HG03457 (cell line): ENCODE measurements at regions not wholly inside any gene's neighbourhood (a gene's known extent, or its start where the extent isn't known, plus 50 kb on each side); places are given as distances from the start of the nearest gene placed in this dataset.
"Not testable (repeated sequence)": the region's sequence is repeated elsewhere in the genome, so short reads cannot be mapped to it uniquely, and the experiment has no call there.

ENCODE experiments used
- ATAC-seq: cut with Tn5 transposase; IDR thresholded peaks from one replicate; pipeline ENCODE4 v1.9.1; 2021; ENCODE audit warnings: moderate number of reproducible peaks; ENCODE audit not compliant: unreplicated experiment

DNA sequence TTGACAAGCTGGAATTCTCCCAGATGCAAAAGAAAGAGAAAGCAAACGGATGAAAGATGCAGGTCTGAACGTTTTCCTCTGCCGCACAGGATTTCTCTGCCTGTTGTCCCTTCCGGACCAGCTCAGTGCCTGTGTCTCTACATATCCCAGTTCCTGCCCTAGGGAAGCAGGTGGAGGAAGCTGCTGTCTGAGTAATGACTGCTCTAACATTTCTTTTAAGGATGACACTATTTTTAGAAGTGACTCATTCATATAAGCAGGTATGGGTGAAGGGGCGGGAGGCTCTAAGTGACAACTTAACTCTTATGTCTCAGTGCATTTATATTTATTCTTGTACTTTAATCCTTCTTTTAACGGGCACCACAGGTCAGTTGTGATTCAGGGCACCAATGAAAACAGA, 128.8 kb downstream of the SLC24A2 start:
- no peak for ATAC-seq

DNA sequence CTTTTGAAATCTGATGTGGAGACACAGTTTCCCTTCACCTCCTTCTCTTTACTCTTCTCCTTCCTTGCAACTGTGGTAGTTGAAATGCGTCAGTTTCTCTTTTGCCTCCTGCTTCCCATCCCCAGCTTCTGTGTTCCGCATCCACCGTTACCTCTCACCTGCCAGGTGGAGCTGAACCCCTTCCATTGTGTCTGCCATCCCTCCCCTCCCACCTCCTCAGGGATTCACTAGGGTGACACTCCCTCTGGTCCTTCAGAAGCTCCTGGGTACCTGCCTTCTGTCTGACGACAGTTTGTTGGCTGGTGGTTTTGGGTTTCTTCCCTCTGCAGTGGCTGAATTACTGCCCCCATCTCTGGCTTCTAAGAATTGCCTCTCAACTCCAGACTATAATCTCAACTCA, 132.1 kb downstream of the SLC24A2 start:
- ATAC-seq, result no peak

DNA sequence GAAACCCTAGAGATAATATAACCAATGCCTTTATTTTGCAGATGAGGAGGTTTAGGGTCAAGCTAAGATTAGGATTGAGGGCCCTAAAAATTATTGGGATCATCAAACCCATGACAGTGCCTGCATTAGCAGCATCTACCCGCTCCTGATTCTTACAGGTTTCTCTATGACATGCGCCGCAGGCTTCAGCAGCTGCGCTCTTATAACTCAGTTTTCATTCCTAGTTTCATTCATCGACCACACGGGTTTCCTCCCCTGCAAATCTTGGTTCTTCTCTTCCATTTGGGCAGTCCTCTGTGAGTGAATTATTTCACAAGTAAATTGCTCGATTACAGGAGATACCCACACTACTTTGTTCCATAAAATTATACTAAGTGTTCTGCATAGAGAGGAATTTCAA, 137.2 kb downstream of the SLC24A2 start:
- ATAC-seq, result no peak

DNA sequence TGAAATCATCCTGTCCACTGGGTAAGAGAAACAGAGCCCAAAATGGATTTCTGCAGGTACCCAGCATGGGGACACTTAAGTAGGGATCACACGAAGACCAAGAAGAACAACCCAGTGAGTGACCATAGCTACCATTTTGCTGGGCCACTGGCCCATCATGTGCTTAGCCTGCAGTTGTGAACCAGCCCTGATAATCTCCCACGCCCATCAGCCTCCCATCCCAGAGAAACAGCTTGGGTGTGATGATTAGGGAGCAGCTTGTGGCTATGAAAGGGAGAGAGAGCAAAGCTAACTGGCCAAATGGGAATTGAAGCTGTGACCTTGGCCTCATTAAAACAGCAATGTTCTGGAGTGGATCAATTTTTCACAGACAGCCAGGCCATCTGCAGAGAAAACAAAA, 138.5 kb downstream of the SLC24A2 start:
- no peak for ATAC-seq

DNA sequence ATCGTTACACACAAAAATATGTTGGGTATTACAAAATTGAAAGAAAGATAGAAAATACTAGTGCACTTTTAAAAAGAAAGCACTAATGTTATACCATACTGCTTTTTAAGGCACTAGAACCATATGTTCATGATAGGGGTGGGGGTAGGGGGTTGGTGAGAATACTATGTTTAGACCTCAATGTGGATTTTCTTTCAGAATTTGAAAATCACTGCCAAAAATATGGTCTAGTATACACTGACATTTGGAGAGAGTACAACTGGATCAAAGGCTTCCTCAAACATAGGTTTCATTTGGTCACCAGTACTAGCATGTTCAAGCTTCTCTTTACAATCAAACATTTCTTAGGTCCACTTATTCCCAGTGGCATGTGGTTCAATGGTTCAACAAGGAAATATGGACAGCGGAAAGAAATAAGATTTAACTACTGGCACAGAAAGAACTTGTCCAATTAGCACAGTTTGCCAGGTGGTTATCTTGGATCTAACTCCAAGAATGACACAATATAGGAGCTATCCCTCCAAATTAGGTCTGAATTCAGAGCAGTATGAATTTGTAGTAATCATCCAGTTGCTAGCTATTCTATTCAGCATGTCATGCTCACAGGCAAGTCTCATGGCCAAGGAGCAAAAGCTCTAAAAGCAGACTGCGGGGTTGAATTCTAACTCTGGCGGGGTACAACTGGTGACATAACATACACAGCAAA, 139.3 kb downstream of the SLC24A2 start:
- ATAC-seq, result no peak

DNA sequence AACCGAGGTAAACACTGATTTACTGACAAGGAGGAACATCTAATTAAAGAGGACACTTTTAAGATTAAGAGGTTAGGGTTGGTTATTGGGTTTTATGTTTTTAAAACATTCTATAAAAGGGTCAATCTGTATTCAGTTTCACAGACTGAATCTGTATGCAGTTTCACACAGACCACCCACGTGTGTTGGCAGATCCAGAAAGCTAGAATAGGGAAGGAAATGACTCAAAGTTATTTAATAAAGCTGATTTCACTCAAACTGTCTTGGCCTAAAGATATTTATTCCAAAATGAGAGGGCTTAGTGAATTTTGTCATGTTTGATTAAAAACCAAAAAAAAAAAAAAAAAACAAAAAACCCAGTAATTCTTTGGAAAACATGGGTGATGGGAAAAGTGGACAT, 140.2 kb downstream of the SLC24A2 start:
- ATAC-seq, result no peak

DNA sequence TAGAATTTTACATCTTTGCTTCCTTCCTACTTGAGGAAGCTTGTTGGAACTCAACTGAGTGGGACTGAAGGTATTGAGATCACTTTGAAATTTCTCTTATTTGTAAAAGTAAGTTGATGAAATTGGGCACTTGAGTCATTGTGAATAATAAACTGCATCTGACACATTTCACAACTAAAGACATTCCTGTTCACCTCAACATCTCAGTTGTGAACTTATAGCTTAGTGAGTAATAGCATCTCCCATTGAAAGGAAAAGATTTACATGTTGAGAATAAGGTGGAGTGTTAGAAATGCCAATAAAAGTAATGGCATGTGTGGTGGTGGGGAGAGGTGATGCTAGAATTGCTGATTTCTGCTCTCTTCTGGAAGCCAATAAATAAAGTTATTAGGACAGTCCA, 145.0 kb downstream of the SLC24A2 start:
- no peak for ATAC-seq

DNA sequence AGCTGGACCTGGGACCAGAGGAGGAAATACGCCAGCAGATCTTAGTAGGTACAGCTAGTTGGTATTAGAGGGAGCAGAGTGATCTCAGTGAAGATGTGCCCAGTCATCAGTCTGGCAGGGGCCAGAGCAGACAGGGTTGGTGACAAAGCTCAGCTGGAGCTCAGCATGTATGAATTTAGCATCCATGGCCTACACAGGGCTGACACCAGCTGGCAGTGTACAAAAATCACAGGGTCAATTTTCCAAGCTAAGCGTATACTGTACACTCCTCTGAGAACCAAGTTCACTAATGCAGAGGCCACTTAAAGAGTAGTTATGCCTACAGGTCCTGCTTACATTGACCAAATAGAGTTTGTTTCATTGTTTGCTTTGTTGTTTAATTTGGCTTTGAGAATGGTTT, 146.6 kb downstream of the SLC24A2 start:
- no peak for ATAC-seq

DNA sequence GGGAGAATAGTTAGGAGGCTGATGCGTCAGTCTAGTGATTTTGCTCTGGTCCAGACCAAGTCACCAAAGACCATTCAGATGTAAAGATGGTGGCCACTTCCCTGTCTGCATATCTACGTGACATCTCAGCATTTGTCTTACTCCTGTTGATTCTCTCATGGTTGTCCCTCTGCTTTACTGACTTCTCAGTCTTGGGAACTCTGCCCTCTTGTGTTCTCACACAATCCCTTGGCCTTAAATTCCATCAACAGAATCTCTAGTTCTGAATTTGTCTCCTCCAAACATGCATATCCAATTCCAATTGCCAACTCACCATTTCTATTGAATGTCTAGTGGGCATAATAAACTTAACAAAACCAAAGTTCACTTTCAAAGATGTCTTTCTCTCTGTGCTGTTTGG, 147.8 kb downstream of the SLC24A2 start:
- no peak for ATAC-seq

DNA sequence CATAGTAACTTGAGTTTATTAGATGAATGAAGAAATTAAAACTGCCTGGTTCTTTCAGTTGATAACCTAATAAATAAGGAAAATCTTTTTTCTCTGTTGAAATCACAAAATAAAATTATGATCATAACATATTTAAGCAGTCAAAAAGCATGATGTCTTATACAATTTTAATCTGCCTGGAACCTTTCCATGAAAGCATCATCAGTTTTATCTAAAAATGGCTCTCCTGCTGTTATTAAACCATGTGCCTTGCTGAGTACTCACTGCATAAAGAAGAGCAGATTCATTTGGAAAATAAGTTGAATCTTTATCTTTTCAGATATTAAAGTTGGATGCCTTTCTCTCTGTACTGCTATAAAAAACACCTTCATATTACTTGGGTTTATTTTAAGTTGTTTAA, 148.8 kb downstream of the SLC24A2 start:
- ATAC-seq, result no peak

DNA sequence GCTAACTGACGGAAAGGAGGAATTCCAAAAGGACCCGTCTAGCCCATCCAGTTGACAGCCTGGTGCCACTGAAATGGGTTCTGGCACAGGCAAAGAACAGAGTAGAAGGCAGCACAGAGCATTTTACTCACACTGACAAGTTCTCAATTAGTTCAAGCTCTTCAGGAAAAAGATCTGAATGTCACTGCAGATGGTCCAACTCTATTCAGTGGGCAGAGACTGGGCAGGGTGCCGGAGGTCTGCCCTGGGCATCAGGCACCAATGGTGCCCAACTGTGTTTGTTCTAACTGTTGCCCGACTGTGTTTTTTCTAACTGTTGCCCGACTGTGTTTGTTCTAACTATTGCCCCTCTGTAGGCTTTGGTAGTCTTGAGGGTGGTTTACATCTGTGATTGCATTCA, 151.8 kb downstream of the SLC24A2 start:
- no peak for ATAC-seq

DNA sequence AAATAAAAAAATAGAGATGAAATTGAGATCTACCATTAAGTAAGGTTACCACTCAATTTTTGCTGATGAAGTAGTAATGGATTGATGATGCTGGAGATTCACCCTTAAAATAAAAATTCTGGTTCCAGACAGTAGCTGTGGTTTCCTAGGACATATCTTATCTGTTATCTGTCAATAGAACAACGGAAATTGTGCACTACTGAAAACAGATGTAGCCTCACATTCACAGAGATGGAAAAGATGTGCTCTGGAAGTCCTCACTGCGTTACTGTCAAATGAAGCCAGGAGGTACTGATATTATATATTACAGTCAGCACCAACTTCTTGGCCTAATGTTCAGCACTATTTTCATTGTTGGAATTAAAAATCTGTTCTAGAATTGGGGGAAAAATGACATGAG, 154.0 kb downstream of the SLC24A2 start:
- ATAC-seq, result no peak

DNA sequence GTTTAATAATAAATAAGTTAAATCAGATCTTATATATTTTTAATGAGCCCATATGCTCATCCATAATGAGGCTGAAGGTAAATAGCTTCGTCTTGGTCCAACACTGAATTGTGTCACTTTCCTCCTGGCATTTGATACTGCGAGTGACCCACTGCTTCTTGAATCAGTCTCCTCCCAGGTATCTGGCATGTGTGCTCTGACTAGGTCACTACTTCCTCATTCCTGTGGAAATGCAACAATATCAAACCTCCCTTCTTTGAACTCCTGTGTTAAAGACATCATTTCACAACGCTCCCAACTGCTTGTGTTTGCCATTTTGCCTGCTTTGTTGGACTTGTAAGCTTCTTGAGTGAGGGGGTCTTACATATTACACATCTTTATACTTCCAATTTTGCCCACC, 157.7 kb downstream of the SLC24A2 start:
- no peak for ATAC-seq

DNA sequence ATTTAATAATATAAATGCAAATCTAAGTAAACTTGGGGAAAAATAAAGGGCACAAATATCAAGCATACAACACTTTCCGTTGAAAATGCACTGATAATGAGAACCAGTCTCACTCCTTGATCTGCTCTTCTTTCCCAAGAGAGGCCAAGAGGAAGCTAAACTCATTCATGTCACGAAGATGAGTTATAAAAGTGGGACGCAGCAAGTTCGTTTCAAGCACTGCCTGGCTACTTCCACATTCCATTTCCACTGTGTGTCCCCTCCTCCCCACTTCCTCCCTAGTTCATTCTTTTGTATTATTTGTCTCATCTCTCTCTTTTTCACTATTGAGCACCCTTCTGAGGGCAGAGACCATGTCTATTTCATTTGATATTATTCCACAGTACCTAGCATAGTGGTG, 158.1 kb downstream of the SLC24A2 start:
- ATAC-seq, result no peak

DNA sequence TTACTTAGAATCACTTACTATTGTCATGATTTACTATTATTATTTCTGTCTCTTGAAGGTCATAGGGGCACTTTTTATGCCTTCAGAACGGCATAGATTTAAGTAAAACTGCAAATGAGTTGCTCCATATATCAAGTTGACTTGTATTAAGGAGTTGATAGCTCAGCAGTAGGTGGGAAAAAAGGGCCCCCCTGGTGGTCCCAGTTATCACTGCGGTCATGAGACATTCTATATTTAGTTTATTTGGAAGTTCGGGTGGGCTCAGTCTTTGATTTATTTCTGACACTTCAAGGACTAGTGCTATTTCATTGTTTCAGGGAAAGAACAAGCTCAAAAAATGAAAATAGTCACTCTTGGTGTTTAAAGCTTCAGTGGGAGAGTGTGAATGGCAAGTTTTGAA, 159.3 kb downstream of the SLC24A2 start:
- no peak for ATAC-seq

DNA sequence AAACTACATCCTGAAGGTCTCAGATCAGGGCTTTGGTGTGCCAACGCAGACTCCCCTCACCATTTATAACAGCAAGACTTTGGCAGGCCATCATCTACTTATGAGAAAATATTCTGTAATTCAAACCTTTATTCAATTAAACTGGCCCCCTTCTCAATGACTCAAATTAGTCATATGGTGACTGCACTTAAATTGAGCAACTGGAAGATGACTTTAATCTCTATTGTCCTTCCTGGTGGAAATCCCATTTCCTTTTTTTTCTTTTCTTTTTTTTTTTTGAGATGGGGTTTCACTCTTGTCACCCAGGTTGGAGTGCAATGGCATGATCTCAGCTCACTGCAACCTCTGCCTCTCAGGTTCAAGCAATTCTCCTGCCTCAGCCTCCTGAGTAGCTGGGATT, 163.4 kb downstream of the SLC24A2 start:
- not testable (repeated sequence) for ATAC-seq

DNA sequence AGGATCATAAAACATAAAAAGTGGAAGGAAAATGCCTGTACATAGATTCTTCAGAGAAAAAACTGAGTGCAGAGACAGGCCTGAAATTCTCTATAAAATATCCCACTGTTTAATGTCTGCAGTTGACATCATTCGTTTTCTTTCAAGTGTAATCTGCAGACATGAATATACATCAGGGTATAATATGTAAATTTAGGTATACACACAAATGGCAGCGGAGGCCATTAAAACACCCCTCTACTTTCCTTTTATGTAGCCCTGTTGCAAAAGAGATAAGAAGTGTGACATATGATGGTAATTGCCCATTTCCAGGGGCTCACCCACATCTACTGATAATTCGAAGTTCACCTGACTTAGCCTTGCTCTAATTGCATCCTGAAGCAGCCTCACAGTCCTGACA, 164.3 kb downstream of the SLC24A2 start:
- ATAC-seq, result no peak

DNA sequence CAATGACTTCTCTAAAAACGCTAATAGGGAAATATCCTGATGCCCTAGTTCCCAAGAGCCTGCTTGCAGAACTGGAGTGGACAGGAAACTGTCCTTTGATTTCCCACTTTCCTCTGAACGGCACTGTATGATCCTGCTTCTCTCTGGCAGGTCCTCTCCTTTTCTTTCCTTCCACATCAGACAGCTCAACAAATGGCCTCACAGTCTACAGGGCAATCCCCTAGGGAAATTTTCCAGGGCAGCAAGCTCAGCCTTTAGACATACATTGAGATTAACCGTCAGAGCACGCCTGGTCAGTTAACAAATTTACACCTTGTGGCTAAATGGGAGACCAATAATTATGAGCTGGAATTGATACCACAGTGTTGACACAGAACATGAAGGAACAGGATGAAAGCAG, 164.9 kb downstream of the SLC24A2 start:
- no peak for ATAC-seq

DNA sequence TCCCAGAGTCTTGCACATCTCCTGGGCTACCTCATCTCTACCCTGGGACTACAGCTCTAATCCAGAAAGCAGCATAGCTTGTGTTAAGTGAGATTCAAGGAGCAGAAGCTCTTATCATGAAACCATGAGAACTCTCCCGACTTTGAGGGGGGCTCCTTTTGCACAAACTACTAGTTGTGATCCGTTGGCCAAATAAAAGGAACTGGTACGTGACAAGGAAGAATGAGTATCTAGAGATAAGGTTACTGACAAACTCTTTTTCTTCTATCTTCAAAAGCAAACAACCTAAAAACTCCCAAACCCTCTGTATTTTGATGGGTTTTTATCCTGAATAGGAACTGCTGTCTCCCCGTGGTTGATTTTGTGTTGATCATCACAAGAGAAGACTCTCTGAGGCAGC, 168.5 kb downstream of the SLC24A2 start:
- no peak for ATAC-seq

DNA sequence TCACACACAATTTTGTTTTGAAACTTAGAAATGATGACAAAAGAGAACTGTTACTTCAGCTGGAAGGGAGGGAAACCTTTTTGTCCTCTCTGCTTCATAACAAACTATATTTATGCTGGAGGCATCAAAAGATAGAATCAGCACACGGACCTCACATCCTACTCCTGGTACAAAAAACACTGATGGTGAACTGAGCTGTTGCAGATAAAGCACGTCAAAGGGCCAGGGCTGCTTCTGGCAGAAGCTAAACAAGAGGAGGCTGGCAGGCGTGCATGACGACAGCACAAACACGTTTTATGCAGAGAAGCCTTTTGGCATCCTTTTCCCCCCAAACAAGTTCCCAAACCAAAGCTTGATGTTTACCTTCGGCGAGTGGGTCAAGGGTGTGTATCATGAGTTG, 169.6 kb downstream of the SLC24A2 start:
- ATAC-seq, result no peak

DNA sequence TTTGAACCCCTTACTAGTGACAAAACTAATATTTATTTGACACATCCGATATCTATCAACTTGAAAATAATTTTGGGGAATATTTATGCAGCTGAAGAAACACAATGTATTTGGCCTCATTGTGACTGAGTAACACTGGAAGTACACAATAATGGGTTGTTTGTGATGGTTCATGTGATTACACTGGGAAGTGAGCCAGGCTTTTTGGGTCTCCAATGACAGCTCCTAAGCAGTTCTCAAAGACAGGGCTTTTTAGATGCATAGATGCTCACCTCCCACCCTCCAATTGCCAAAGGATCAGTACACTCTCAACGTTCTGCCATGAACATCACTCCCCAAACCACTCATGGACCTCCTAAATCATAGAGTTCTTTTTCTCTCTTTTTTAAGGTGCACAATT, 170.0 kb downstream of the SLC24A2 start:
- ATAC-seq, result no peak

DNA sequence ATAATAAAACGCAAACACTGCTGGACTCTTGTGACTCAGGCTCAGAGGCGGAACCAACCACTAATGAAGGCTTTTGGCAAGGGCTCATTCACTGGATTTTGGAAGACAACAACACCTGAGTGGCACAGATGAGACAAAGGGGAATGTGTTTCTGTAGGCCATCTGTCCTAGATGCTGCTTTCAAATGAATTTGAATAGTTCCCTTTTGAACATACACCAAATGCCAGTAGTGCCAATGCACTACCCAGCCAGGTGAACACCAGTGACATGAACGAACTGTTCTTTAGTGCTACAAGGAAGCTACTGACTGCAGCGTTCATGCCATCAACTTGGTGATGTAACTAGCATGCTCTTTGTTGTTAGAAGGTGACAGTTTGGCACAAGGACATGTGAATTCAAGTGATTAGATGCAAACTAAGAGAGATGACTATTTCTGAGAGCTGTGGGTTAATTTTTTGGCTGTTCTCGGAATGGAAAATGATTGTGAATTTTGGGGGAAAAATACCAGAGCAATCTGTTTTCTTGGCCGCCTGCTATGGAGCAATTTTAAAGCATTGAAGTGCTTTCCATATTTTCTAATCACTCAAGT, 173.7 kb downstream of the SLC24A2 start:
- no peak for ATAC-seq

DNA sequence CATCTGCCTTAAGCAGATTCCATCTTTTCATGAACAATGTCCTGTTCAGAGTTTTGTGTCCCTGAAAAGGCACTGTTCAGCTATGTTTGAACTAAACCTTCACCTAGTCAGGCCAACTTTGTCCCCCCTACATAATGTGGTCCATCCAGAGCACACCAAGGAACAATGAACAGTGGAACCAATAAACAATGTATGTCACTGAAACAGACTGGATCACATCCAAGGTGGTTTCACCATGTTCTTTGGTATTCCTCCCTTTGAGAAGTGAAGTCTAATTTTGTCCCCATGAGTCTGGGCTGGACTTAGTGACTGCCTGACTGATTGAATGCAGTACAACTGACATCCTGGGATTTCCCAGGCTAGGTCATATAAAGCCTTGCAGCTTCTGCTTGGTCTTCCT, 174.5 kb downstream of the SLC24A2 start:
- ATAC-seq, result no peak
